Activated CD4-positive, alpha-beta T cell treated with anti-CD3 and anti-CD28 coated beads for 24 hours (primary cell): ENCODE measurements at regions not wholly inside any gene's neighbourhood (a gene's known extent, or its start where the extent isn't known, plus 50 kb on each side); places are given as distances from the start of the nearest gene placed in this dataset.
"Not testable (repeated sequence)": the region's sequence is repeated elsewhere in the genome, so short reads cannot be mapped to it uniquely, and the experiment has no call there.

ENCODE experiments used
- DNase-seq, 2 donors: peaks; one replicate each; pipeline ENCODE4 v3.0.0-alpha.2; 2020; ENCODE audit warnings: low read depth in 2 of 2

GRCh38 chr21:28703861-28704260, 288.8 kb downstream of the LTN1 start:
- DNase-seq = no peak

GRCh38 chr21:28699596-28700259, 292.9 kb downstream of the LTN1 start:
- DNase-seq = no peak

- no peak for DNase-seq
These were observed 293.5 kb downstream of the LTN1 start for GRCh38 chr21:28699186-28699585.

GRCh38 chr21:28696844-28697410, 295.8 kb downstream of the LTN1 start:
- no peak for DNase-seq

- DNase-seq = no peak
These were observed 299.2 kb downstream of the LTN1 start for GRCh38 chr21:28693476-28693875.

GRCh38 chr21:28690196-28690595, 302.5 kb downstream of the LTN1 start:
- no peak for DNase-seq

GRCh38 chr21:28688381-28688780, 304.3 kb downstream of the LTN1 start:
- DNase-seq = no peak

- DNase-seq = no peak
These were observed 305.1 kb downstream of the LTN1 start for GRCh38 chr21:28687586-28687985.

- no peak for DNase-seq
These were observed 308.5 kb downstream of the LTN1 start for GRCh38 chr21:28683982-28684752.

- not testable (repeated sequence) for DNase-seq
These were observed 309.8 kb downstream of the LTN1 start for GRCh38 chr21:28682884-28683283.

- DNase-seq = not testable (repeated sequence)
These were observed 315.6 kb downstream of the LTN1 start for GRCh38 chr21:28677096-28677495.

- DNase-seq = no peak
These were observed 317.2 kb downstream of the LTN1 start for GRCh38 chr21:28675331-28676041.

- DNase-seq = no peak
These were observed 317.9 kb downstream of the LTN1 start for GRCh38 chr21:28674763-28675162.

- no peak for DNase-seq
These were observed 321.0 kb downstream of the LTN1 start for GRCh38 chr21:28671549-28672195.

- DNase-seq = no peak
These were observed 322.6 kb downstream of the LTN1 start for GRCh38 chr21:28669971-28670653.

- no peak for DNase-seq
These were observed 323.4 kb downstream of the LTN1 start for GRCh38 chr21:28669321-28669720.

- DNase-seq = no peak
These were observed 328.9 kb downstream of the LTN1 start for GRCh38 chr21:28663754-28664153.

- no peak for DNase-seq
These were observed 329.5 kb downstream of the LTN1 start for GRCh38 chr21:28663111-28663693.

- DNase-seq = no peak
These were observed 335.1 kb downstream of the LTN1 start for GRCh38 chr21:28657566-28657965.

GRCh38 chr21:28655471-28655870, 337.2 kb downstream of the LTN1 start:
- no peak for DNase-seq

GRCh38 chr21:28654406-28654805, 338.3 kb downstream of the LTN1 start:
- no peak for DNase-seq
